ENCODE measurements at regions not wholly inside any gene's neighbourhood (a gene's known extent, or its start where the extent isn't known, plus 50 kb on each side); places are given as distances from the start of the nearest gene placed in this dataset.
A peak's percentile ranks its signal among the peaks of the same experiment; 100 is the strongest.
"Not testable (repeated sequence)": the region's sequence is repeated elsewhere in the genome, so short reads cannot be mapped to it uniquely, and the experiment has no call there.

DNA sequence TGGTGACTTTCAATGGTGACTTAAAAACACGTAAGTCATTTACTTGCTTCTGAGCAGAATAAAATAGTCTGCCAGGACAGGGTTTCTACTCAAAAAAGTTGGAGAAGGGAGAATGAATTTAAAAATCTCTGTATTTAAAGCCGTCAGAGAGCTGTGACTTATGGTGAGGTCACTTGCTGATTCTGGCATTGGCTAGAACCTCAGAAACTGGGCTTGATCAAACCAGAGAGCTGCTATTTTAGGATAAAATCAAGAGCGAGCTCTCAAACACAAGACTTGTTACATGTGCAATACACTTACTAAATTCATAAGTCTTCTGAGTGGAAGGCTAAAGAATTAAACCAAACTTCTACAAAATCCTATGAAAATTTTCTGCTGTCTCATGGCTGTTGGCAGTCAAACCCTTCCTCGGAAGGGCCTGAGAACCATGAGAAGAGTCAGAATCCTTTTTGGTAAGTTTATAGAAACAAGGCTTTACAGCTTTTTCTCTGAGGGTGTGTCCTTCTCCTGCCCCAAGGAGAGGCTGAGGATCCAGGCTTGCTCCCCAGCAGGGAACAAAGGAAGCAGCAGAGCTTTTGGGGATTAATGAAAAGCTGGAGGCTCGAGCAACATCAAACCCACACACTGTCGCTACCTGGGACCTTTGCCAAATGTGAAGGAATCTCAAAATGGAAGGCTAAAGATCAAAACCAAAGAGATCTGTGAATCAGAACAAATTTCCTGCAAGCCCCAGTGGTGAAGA is 816.4 kb downstream of the SOCS6 start:
- DNase-seq (ENCODE audit: low spot score) = peak; percentile 2

DNA sequence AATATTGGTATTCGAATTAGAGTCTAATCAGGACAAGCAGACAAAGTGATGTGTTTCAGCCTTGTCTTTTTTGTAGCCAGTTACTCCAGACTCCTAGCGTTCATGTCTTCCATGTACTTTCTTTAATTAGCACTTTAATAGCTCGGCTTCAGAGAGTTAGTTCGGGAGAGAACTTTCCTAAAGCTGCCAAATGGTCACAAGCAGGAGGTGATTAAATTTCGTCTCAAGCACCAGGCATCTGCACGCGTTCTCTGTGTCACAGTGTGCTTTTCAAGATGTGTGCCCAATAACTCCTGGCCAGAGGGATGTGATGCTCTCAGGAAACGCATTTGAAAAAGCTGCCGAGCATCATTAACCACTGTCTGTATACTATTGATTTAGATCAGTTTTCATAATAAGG is 790.8 kb downstream of the SOCS6 start:
- DNase-seq (ENCODE audit: low spot score) = no peak

DNA sequence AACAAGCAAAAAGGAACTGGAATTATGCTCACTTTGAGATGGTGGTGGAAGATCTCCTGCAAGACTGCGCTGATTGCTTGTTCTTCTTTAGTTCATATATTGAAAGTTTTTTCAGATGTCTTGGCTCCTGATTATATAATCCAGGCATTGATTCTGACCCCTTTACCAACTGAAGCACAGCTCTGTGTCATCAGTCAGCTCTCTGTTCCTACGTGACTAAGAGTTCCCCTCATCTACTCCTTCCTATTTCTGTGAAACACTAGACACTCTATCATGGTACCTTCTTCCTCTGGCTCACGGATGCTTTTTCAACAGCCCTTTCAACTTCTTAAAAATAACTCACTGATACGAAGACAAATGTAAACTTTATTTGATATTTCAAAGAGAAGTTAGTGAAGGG is 788.6 kb downstream of the SOCS6 start:
- no peak for DNase-seq (ENCODE audit: low spot score)

DNA sequence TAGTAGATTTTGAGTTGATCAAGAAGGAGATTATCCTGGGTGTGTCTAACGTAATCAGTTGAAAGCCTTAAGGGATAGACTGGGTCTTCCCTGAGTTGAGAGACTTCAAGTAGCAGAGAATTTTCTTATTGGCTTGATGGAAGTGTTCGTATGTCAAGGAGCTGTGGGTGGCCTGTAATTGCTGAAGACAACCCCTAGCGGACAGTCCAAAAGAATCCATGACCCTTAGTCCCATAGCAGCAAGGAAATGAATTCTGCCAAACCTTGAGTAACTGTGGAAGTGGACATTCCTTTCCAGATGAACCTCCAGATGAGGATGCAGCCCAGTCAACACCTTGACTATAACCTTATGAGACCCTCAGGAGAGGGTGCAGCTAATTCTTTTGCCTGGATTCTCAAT is 786.3 kb downstream of the SOCS6 start:
- DNase-seq (ENCODE audit: low spot score) = no peak

DNA sequence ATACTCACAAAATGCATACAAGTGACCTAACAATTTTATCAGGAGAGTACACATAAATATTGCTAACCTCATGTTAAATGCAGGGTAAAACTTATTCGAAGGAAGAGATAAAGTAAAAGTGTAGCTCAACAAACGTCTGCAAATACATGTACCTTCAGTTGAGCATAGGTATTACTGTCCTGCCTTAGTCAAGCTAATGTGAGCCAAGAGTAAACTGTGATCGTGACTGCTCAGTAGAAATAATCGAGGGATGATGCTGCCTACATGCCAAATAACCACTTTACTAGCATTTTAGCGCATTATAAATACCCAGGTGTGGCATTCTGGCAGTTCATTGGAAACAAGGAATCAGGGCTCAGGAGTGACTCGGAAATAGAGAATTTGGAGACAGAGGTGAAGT is 779.5 kb downstream of the SOCS6 start:
- DNase-seq (ENCODE audit: low spot score) = no peak

DNA sequence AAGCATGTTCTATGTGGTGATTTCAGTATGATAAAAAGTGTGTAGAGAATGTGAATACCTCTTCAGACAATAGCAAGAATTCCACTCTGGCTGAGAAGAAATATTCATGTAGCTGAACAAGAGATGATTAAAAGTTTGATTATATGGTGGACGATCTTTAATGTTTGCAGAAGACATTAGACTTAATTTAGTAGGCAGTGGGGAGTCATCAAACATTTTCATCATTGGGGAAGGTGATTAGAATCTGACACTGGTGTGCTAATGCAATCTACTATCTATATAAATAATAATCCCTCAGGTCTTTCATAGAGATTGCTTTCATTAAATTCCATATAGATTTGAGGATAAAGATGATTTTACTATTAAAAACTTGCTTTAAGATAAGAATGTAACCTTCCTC is 761.0 kb downstream of the SOCS6 start:
- DNase-seq (ENCODE audit: low spot score) = no peak

DNA sequence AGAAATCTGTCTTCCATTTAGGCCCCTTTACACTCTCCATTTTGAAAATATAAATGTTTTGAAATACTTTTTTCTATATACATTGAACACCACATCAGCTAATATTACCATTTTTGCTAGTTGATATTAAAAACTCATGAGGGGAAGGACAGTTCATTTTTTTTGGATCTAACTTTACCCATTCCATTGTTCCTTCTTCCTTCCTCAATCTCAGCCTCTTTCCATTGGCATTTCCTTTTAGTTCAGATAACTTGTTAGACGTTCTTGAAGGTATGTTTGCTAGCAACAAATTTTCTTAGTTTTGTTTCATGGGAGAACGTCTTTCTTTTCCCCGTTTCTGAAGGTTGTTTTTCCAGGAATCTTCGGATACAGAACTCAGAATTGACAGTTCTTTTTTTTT is 759.0 kb downstream of the SOCS6 start:
- DNase-seq (ENCODE audit: low spot score) = no peak

DNA sequence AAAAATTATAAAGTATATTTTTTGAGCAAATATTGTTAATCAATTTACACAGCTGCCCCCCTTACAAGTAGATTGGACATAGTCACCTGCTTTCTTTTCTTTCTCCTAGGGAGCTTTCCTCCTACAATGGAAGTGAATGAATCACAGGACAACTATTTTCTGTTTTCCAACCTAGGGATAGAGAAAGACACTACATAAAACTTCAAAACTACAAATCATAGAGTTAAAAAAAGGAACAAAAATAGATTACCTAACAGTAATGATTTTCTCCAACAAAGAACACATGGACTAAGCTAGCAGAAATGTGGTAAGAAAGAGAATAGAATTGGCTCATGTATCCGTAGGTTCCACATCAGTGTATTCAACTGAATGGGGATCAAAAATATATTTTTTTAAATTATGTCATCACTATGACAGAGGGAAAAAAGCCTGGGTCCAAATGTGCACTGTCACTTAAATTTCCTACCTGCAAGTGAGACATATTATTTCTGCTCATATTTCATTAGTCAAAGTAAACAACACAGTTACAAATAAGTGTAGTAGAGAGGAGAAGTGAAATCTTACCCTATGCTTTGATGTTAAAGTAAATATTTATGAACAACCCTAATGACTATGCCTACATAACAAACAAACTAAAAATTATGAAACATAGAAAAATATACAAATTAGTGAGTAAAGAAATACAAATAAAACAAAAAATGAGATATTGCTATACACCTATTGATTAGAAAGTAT is 756.7 kb downstream of the SOCS6 start:
- DNase-seq (ENCODE audit: low spot score) = no peak

DNA sequence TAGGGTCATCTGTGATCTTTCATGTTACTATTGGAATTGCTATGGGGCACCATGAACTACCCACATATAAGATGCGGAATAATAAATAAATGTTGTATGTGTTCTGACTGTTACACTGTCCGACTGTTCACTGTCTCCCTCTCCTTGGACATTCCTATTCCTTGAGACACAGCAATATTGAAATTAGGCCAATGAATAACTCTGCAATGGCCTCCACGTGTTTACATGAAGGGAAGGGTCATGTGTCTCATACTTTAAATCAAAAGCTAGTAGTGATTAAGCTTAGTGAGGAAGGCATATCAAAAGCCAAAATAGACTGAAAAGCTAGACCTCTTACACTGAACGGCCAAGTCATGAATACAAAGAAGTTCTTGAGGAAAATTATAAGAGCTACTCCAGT is 751.3 kb downstream of the SOCS6 start:
- DNase-seq (ENCODE audit: low spot score) = no peak

DNA sequence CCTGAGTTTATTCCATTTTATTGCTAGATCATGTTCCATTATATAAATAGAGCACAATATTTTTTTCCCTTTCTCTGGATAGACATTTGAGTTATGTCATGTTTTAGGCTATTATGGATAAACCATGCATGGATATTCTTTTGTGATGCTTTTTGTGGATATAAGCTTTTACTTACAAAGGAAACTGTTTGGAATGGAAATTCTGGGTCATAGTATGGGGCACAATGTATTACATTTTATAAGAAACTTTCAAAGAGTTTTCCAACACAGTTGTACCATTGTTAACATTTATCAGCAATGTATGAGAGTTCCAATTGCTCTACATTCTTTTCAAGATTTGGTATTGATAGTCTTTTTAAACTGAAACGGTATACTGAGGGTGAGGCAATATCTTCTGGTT is 749.4 kb downstream of the SOCS6 start:
- no peak for DNase-seq (ENCODE audit: low spot score)

DNA sequence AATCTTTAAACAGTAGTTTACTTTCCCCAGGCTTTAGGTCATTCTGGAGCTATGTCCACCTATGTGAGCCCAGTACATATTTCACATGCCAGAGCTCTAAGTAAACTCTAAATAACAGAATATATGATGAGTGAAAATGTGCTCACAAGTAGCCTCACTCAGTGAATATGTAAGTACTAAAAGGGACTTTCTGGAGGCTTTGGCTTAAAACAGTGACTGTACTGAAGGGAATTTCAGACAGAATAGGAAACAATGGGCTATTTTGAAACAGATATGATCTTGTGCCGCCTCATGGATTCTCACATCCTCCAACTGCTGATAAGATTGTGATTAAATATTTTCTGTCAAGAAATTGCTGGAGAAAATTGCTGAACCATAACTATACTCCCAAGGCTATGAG is 747.9 kb downstream of the SOCS6 start:
- DNase-seq (ENCODE audit: low spot score) = no peak

DNA sequence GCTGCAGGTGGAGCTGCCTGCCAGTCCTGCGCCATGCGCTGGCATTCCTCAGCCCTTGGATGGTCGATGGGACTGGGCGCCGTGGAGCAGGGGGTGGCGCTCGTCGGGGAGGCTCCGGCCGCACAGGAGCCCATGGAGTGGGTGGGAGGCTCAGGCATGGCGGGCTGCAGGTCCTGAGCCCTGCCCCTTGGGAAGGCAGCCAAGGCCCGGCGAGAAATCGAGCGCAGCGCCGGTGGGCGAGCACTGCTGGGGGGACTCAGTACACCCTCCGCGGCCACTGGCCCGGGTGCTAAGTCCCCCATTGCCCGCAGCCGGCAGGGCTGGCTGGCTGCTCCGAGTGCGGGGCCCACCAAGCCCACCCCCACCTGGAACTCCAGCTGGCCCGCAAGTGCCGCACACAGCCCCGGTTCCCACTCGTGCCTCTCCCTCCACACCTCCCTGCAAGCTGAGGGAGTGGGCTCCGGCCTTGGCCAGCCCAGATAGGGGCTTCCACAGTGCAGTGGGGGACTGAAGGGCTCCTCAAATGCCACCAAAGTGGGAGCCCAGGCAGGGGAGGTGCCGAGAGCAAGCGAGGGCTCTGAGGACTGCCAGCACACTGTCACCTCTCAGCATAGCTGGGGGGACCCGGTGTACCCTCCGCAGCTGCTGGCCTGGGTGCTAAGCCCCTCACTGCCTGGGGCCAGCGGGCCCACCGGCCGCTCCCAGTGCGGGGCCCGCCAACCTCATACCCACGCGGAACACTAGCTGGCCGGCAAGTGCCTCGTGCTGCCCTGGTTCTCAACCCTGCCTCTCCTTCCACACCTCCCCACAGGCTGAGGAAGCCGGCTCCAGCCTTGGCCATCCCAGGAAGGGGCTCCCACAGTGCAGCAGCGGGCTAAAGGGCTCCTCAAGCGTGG is 742.7 kb downstream of the SOCS6 start:
- DNase-seq (ENCODE audit: low spot score) = not testable (repeated sequence)

DNA sequence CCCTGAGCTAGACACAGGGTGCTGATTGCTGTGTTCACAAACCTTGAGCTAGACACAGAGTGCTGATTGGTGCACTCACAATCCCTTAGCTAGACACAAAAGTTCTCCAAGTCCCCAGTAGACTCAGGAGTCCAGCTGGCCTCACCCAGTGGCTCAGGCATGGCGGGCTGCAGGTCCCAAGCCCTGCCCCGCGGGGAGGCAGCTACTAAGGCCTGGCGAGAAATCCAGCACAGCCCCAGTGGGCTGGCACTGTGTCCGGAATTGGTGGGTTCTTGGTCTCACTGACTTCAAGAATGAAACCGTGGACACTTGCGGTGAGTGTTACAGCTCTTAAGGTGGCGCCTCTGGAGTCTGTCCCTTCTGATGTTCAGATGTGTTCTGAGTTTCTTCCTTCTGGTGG is 741.2 kb downstream of the SOCS6 start:
- not testable (repeated sequence) for DNase-seq (ENCODE audit: low spot score)

DNA sequence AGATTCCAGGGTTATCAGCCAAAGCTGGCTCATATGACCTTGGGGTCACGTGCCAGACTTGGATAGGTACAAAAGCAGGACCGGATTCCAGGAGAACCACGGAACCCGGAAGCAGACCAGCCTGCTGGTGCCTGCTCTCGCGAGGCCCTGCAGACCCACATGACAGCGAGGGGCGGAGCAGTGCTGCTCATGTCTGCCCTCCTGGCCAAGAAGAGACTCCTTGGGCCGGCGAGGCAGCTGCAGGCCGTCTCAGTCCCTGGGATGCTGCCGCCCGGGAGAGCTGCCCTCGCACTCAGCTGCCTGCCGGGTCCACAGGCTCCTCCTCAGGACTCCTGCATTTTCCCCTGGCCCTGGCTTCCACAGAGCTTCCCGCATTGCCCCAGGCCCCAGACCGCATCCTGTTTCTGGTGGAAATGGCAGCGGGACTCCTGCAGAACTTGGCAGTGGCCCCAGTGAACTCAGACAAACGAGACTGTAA is 739.5 kb downstream of the SOCS6 start:
- DNase-seq (ENCODE audit: low spot score) = no peak

DNA sequence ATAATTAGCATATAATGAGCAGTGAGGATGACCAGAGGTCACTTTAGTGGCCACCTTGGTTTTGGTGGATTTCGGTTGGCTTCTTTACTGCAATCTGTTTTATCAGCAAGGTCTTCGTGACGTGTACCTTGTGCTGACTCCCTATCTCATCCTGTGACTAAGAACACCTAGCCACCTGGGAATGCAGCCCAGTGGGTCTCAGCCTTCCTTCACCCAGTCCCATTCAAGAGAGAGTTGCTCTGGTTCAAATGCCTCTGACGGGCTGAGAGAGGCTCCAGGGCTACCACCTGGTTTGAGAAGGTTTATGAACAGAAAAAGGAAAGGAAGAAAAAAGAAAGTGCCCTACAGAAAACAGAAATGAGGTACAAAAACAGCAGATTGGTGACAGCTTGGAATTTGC is 738.7 kb downstream of the SOCS6 start:
- DNase-seq (ENCODE audit: low spot score) = no peak

DNA sequence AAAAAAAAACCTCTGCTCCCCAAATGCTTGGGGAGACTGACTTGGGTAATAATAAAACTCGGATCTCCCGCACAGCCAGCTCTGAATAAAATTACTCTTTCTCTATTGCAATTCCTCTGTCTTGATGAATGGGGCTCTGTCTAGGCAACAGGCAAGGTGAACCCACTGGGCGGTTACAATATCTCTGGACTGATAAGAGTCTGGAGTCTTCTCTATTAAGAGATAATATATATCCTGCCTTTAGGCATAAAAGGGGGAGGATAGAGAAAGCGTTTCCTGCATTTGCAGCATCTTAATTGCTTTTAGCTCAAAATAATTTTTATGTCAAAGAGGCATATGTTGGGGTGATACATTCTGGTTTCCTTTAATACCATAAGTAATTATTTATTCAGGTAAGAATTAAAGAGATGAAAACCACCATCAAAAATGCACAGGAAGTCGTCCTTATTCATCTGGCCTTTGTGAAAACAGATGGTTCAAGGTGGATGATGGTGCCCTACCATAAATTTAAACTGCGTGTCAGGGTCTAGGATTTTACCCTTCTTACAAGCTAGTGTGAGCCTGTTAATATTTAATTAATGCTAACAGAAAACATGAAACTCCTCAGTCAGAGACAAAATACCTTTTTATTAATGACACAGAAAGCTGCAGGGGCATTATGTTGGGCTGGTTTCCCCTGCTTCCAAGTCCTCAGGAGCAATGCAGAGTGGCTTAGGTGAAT is 736.8 kb downstream of the SOCS6 start:
- DNase-seq (ENCODE audit: low spot score) = no peak

DNA sequence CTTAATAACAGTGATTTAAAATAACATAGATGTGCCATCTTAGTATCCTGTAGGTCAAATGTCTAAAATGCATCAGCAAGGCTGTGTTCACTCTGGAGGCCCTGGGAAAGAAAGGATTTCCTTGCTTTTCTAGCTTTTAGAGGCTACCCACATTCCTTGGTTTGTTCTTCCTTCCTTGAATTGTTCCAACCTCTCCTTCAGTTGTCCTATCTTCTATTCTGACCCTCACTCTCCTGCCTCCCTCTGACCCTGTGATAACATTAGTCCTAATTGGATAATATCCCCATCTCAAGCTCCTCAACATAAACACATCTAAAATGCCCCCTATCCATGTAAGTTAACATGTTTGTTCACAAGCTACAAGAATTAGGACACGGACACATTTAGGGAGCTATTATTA is 733.5 kb downstream of the SOCS6 start:
- no peak for DNase-seq (ENCODE audit: low spot score)

DNA sequence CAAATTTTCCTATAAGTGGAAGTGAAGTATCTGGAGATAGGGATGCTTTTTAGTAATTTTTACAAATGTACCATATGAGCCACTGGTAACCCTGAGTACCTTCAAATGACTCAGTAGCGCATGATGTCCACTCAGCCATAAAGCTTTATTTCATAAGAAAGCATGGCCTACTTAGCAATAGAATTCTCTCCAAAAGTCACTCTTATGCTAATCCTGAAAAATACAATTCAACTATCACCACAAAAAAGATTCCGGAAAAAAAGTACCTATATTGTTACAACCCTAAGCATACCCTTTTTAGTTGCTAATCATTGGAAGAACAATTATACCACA is 732.2 kb downstream of the SOCS6 start:
- DNase-seq (ENCODE audit: low spot score) = no peak

DNA sequence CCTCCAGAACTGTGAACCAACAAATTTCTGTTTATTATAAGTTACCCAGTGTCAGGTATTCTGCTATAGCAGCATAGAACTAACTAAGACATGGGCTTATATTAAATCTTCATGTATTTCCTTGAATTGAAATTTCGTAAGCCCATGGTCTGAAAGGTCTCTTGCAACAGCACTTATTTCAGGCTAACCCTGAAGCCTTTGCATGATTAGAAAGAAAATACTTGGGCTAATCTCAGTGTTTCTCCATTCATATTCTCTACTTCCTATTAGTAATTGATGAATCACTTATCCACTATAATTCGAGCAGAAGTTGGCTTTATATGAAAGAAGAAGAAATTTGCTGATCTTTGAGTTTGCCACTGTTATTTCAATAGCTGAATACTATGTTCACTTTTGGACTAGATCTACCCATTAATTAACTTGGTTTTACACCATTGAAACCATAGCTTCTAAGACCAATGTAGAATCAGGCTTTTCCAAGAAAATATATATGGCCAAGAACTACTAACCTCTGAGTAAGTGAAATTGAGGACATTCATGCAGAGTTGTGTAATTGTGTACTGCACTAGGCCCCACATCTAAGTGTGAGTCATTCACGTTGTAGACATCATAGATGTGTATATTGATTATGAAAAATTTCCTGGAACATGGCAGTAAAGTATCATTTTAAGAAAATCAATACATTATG is 731.6 kb downstream of the SOCS6 start:
- no peak for DNase-seq (ENCODE audit: low spot score)

DNA sequence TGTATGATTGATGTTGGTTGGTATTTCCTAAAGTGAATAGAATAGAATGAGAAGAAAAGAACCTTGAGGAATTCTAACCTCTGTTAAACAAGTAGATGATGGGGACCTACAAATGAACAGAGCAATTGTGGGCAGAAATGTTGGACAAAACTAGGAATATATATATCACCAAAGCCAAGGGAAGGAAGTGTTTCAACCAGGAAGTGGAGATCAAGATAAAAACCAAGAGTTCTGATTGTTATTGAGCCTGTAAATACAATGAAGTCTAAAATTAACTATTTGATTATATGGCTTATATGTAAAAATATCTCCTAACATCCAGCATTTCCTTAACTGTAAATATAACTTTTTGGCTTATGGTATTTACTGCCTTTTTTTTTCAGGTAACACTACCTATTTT is 730.0 kb downstream of the SOCS6 start:
- no peak for DNase-seq (ENCODE audit: low spot score)

DNA sequence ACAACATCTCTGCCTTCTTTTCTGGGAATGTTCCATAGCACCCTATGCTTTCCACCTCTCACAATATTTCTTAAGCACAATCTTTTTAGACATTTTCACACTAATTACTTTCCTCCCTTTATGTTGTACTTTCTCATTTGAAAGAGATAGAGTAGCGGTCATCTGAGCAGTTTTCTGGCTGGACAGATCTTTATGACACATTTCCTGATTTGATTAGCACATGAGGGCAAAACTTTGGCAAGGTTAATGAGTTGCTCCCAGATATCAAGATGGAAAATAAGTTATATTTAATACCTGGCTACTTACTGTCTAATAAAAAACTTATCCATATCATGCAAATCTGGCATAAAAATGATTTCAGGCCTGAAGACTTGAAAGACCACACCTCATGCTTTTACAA is 723.9 kb downstream of the SOCS6 start:
- no peak for DNase-seq (ENCODE audit: low spot score)

All from umbilical cord (tissue), 1 donor.